Hepatocyte (in vitro differentiated cells): ENCODE measurements at regions not wholly inside any gene's neighbourhood (a gene's known extent, or its start where the extent isn't known, plus 50 kb on each side); places are given as distances from the start of the nearest gene placed in this dataset.

Experiments
- DNase-seq: peaks from one replicate; pipeline ENCODE4 v3.0.0-alpha.2; 2016; ENCODE audit warnings: low spot score
- H2AFZ ChIP-seq: fragments of 200-600 bp; sonication (generic); 2 replicates; pipeline ENCODE4 v1.6.0; 2016; ENCODE audit warnings: antibody characterized with exemption, mild to moderate bottlenecking
- H3K27ac ChIP-seq: fragments of 200-600 bp; sonication (generic); 2 replicates; pipeline ENCODE4 v1.5.1; 2016; ENCODE audit warnings: mild to moderate bottlenecking
- H3K27me3 ChIP-seq: fragments of 200-600 bp; sonication (generic); 2 replicates; pipeline ENCODE4 v1.6.1; 2016
- H3K36me3 ChIP-seq: fragments of 200-600 bp; sonication (generic); replicated peaks from 2 replicates; pipeline ENCODE4 v1.5.1; 2016; ENCODE audit warnings: low read depth; ENCODE audit not compliant: insufficient read depth
- H3K4me1 ChIP-seq: fragments of 200-600 bp; sonication (generic); 2 replicates; pipeline ENCODE4 v1.5.1; 2016; ENCODE audit warnings: mild to moderate bottlenecking, moderate library complexity; ENCODE audit not compliant: insufficient read depth
- H3K4me2 ChIP-seq: fragments of 200-600 bp; sonication (generic); 2 replicates; pipeline ENCODE4 v1.6.0; 2016
- H3K4me3 ChIP-seq: fragments of 200-600 bp; sonication (generic); 2 replicates; pipeline ENCODE4 v1.5.1; 2016; ENCODE audit warnings: mild to moderate bottlenecking
- H3K79me2 ChIP-seq: fragments of 200-600 bp; sonication (generic); 2 replicates; pipeline ENCODE4 v1.6.0; 2017; ENCODE audit warnings: mild to moderate bottlenecking
- H3K9me2 ChIP-seq: fragments of 200-600 bp; sonication (generic); replicated peaks from 2 replicates; pipeline ENCODE4 v1.6.0; 2017; ENCODE audit warnings: mild to moderate bottlenecking; ENCODE audit not compliant: insufficient read depth
- H3K9me3 ChIP-seq: fragments of 200-600 bp; sonication (generic); 2 replicates; pipeline ENCODE4 v1.5.1; 2016; ENCODE audit warnings: low read depth, mild to moderate bottlenecking
- H4K20me1 ChIP-seq: fragments of 200-600 bp; sonication (generic); 2 replicates; pipeline ENCODE4 v1.6.0; 2016; ENCODE audit warnings: mild to moderate bottlenecking; ENCODE audit not compliant: insufficient read depth, poor library complexity, severe bottlenecking
- CTCF ChIP-seq: fragments of 200-600 bp; sonication (generic); IDR thresholded peaks from 2 replicates; pipeline ENCODE4 v1.5.1; 2016; ENCODE audit warnings: antibody characterized with exemption, mild to moderate bottlenecking; ENCODE audit not compliant: poor library complexity
- EZH2 ChIP-seq: fragments of 200-600 bp; sonication (generic); IDR thresholded peaks from 2 replicates; pipeline ENCODE4 v1.6.1; 2016; ENCODE audit warnings: antibody characterized with exemption, mild to moderate bottlenecking, borderline replicate concordance
- EZH2phosphoT487 ChIP-seq: fragments of 200-600 bp; sonication (generic); IDR thresholded peaks from one replicate; pipeline ENCODE4 v1.6.1; 2018; ENCODE audit warnings: antibody characterized with exemption, mild to moderate bottlenecking, low read depth, moderate library complexity; ENCODE audit not compliant: unreplicated experiment, severe bottlenecking
- WGBS: methylation state at CpG from one replicate; pipeline ENCODE4 v1.1.6; 2016; ENCODE audit warnings: low lambda C conversion rate; ENCODE audit errors: missing lambda C conversion rate; 5-methylcytosine and 5-hydroxymethylcytosine counted together

GRCh38 chr10:71076473-71077142, 135.8 kb upstream of the UNC5B start:
- TF ChIP-seq CTCF (no peak), EZH2 (no peak), EZH2phosphoT487 (no peak)
- 75% methylated on average over 8 of the region's 8 CpGs for WGBS
- Histone ChIP-seq H4K20me1 (no peaks in the 10 kb centered on the region), H2AFZ (no peak overlapping the region), H3K9me3 (no peaks in the 10 kb centered on the region), H3K27me3 (peaks cover 3% of the 10 kb centered on the region), H3K27ac (no peak overlapping the region), H3K79me2 (no peaks in the 10 kb centered on the region), H3K4me3 (no peak overlapping the region), H3K36me3 (no peaks in the 10 kb centered on the region), H3K4me2 (no peak overlapping the region), H3K9me2 (no peaks in the 10 kb centered on the region), H3K4me1 (no peaks in the 10 kb centered on the region)
- DNase-seq: no peak

- no peaks in the 10 kb centered on the region for H3K9me2 ChIP-seq
- H3K4me3 ChIP-seq: no peak overlapping the region
- no peak overlapping the region for H3K4me2 ChIP-seq
- no peaks in the 10 kb centered on the region for H4K20me1 ChIP-seq
- no peaks in the 10 kb centered on the region for H3K9me3 ChIP-seq
- peaks cover 3% of the 10 kb centered on the region for H3K27me3 ChIP-seq
- no peaks in the 10 kb centered on the region for H3K4me1 ChIP-seq
- no peak overlapping the region for H2AFZ ChIP-seq
- WGBS: 74% methylated on average over 7 of the region's 8 CpGs
- H3K79me2 ChIP-seq: no peaks in the 10 kb centered on the region
- TF ChIP-seq EZH2phosphoT487: no peak
- TF ChIP-seq CTCF: no peak
- TF ChIP-seq EZH2: no peak
- no peaks in the 10 kb centered on the region for H3K36me3 ChIP-seq
- H3K27ac ChIP-seq: no peak overlapping the region
- DNase-seq: no peak
These were observed 135.2 kb upstream of the UNC5B start for GRCh38 chr10:71077143-71077581.

GRCh38 chr10:71077796-71078453, 134.4 kb upstream of the UNC5B start:
- Histone ChIP-seq H3K27me3 (peaks cover 3% of the 10 kb centered on the region), H3K9me3 (no peaks in the 10 kb centered on the region), H3K4me3 (no peak overlapping the region), H3K4me1 (no peaks in the 10 kb centered on the region), H3K27ac (no peak overlapping the region), H3K79me2 (no peaks in the 10 kb centered on the region), H3K9me2 (no peaks in the 10 kb centered on the region), H2AFZ (no peak overlapping the region), H4K20me1 (no peaks in the 10 kb centered on the region), H3K36me3 (no peaks in the 10 kb centered on the region), H3K4me2 (no peak overlapping the region)
- no peak for TF ChIP-seq CTCF
- TF ChIP-seq EZH2: no peak
- no peak for TF ChIP-seq EZH2phosphoT487
- no peak for DNase-seq
- 88% methylated on average over 4 of the region's 4 CpGs for WGBS
